ENCODE measurements at regions not wholly inside any gene's neighbourhood (a gene's known extent, or its start where the extent isn't known, plus 50 kb on each side); places are given as distances from the start of the nearest gene placed in this dataset.

GRCh38 chr5:98193921-98194760 lies 579.3 kb upstream of the RGMB start:
- no peak overlapping the region for H3K27ac Mint-ChIP-seq
- no peak overlapping the region for H3K4me3 Mint-ChIP-seq
- TF ChIP-seq CTCF (IDR thresholded peaks at IDR 0.05; ENCODE audit: unreplicated experiment in 3 of 3), result no peak
- no peaks in the 10 kb centered on the region for H3K36me3 Mint-ChIP-seq (ENCODE audit: low read depth)
- no peaks in the 10 kb centered on the region for H3K27me3 Mint-ChIP-seq (ENCODE audit: low read depth)
- H3K9me3 Mint-ChIP-seq, result no peaks in the 10 kb centered on the region
- H3K4me1 Mint-ChIP-seq, result peaks cover 6% of the 10 kb centered on the region

- no peaks in the 10 kb centered on the region for H3K9me3 Mint-ChIP-seq
- no peaks in the 10 kb centered on the region for H3K36me3 Mint-ChIP-seq (ENCODE audit: low read depth)
- H3K4me3 Mint-ChIP-seq, result no peak overlapping the region
- TF ChIP-seq CTCF (IDR thresholded peaks at IDR 0.05; ENCODE audit: unreplicated experiment in 3 of 3), result no peak
- H3K27ac Mint-ChIP-seq, result peak overlapping the region in 1 of 3 experiments; percentile 13
- no peaks in the 10 kb centered on the region for H3K27me3 Mint-ChIP-seq (ENCODE audit: low read depth)
- peaks cover 27% of the 10 kb centered on the region for H3K4me1 Mint-ChIP-seq
Observed at GRCh38 chr5:98200726-98201541, 572.5 kb upstream of the RGMB start.

GRCh38 chr5:98204798-98205197 lies 568.7 kb upstream of the RGMB start:
- no peaks in the 10 kb centered on the region for H3K9me3 Mint-ChIP-seq
- no peak overlapping the region for H3K4me3 Mint-ChIP-seq
- no peak overlapping the region for H3K27ac Mint-ChIP-seq
- no peak for TF ChIP-seq CTCF (IDR thresholded peaks at IDR 0.05; ENCODE audit: unreplicated experiment in 3 of 3)
- H3K4me1 Mint-ChIP-seq, result peaks cover 23% of the 10 kb centered on the region
- H3K36me3 Mint-ChIP-seq (ENCODE audit: low read depth), result no peaks in the 10 kb centered on the region
- H3K27me3 Mint-ChIP-seq (ENCODE audit: low read depth), result no peaks in the 10 kb centered on the region

GRCh38 chr5:98205691-98206461 lies 567.6 kb upstream of the RGMB start:
- Mint-ChIP-seq H3K27ac (no peak overlapping the region), H3K9me3 (no peaks in the 10 kb centered on the region), H3K27me3 (ENCODE audit: low read depth) (no peaks in the 10 kb centered on the region), H3K4me1 (peaks cover 13% of the 10 kb centered on the region), H3K36me3 (ENCODE audit: low read depth) (no peaks in the 10 kb centered on the region), H3K4me3 (no peak overlapping the region)
- no peak for TF ChIP-seq CTCF (IDR thresholded peaks at IDR 0.05; ENCODE audit: unreplicated experiment in 3 of 3)

GRCh38 chr5:98206566-98206965 lies 566.9 kb upstream of the RGMB start:
- no peaks in the 10 kb centered on the region for H3K9me3 Mint-ChIP-seq
- H3K36me3 Mint-ChIP-seq (ENCODE audit: low read depth), result no peaks in the 10 kb centered on the region
- no peaks in the 10 kb centered on the region for H3K27me3 Mint-ChIP-seq (ENCODE audit: low read depth)
- peaks cover 6% of the 10 kb centered on the region for H3K4me1 Mint-ChIP-seq
- TF ChIP-seq CTCF (IDR thresholded peaks at IDR 0.05; ENCODE audit: unreplicated experiment in 3 of 3), result no peak
- H3K4me3 Mint-ChIP-seq, result no peak overlapping the region
- no peak overlapping the region for H3K27ac Mint-ChIP-seq
